Thyroid gland (tissue), 4 donors: ENCODE measurements at regions not wholly inside any gene's neighbourhood (a gene's known extent, or its start where the extent isn't known, plus 50 kb on each side); places are given as distances from the start of the nearest gene placed in this dataset.

Experiments
- CTCF ChIP-seq, 6 experiments: fragments of 200-600 bp in 3 of 6; fragments of 450-650 bp in 3 of 6; sonication (generic) in 3 of 6; IDR thresholded peaks; one replicate each; pipeline ENCODE4 v1.5.1; 2016 to 2019; ENCODE audit warnings: antibody characterized with exemption in 6 of 6, mild to moderate bottlenecking in 2 of 6, inconsistent platforms in 1 of 6, moderate library complexity in 1 of 6
- POLR2A ChIP-seq, 2 donors: fragments of 450-650 bp; IDR thresholded peaks; one replicate each; pipeline ENCODE4 v1.6.1; 2017; ENCODE audit warnings: antibody characterized with exemption in 2 of 2, mild to moderate bottlenecking in 2 of 2, moderate library complexity in 1 of 2

DNA sequence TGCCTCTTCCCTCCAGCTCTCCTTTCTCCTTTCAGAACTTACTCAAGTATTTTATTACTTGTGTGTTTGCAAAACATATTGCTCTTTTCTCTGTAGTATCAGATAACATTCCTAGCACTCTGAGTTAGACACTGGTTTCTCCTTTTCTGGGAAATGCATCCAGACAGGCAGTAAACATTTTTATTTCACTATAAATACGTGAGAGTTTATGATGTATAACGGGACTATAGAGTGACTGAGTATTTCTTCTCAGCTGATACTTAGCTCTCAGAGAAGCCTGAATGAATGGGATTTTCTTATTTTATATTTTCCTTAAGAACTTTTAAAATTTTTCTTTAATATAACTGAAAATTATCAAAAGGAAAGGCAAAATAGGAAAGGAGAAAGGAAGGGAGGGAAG is 211.2 kb upstream of the EDNRB start:
- TF ChIP-seq CTCF (IDR thresholded peaks at IDR 0.05) (no peak), POLR2A (IDR thresholded peaks at IDR 0.05) (no peak)
